ENCODE measurements at regions not wholly inside any gene's neighbourhood (a gene's known extent, or its start where the extent isn't known, plus 50 kb on each side); places are given as distances from the start of the nearest gene placed in this dataset.

DNA sequence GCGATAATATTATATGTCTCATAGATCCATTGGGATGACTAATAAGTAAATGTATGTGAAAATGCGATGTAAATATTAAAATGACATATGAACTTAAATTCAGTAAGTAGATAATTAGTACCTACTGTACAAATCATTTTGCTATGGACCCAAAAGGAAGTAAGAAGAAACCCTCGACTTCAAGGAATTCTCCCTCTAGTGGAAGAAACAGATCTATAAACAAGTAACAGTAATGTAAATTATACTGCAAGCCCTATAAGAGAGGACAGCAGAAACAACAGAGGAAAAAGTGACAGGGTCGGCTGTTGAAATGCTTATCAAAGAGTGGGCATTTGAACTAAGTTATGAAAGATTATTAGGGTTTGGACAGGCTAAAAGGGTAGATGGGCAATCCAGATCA lies 320.3 kb downstream of the DMAC1 start:
- Histone ChIP-seq H3K4me2 (ENCODE audit: low read depth, low read length, poor library complexity, severe bottlenecking) (no peak overlapping the region), H3K9me3 (ENCODE audit: insufficient read depth, low read length) (no peaks in the 10 kb centered on the region), H3K9ac (ENCODE audit: low read length) (no peak overlapping the region), H3K79me2 (ENCODE audit: insufficient read depth, low read length) (no peaks in the 10 kb centered on the region), H2AFZ (ENCODE audit: low read depth, low read length, severe bottlenecking) (no peak overlapping the region), H3K4me3 (ENCODE audit: insufficient read depth, low read length, poor library complexity, severe bottlenecking) (no peak overlapping the region), H4K20me1 (ENCODE audit: low read depth, low read length) (no peaks in the 10 kb centered on the region), H3K9me2 (replicated peaks; ENCODE audit: insufficient read depth, low read length) (no peaks in the 10 kb centered on the region), H3K27ac (ENCODE audit: low read depth, low read length) (no peak overlapping the region), H3K36me3 (ENCODE audit: low read length) (no peaks in the 10 kb centered on the region), H3K27me3 (ENCODE audit: low read length) (no peaks in the 10 kb centered on the region), H3F3A (ENCODE audit: insufficient read depth) (no peaks in the 10 kb centered on the region)
- no peak for TF ChIP-seq EZH2phosphoT487 (conservative IDR thresholded peaks at IDR 0.05; ENCODE audit: low read length)
- TF ChIP-seq, protein P1, sequence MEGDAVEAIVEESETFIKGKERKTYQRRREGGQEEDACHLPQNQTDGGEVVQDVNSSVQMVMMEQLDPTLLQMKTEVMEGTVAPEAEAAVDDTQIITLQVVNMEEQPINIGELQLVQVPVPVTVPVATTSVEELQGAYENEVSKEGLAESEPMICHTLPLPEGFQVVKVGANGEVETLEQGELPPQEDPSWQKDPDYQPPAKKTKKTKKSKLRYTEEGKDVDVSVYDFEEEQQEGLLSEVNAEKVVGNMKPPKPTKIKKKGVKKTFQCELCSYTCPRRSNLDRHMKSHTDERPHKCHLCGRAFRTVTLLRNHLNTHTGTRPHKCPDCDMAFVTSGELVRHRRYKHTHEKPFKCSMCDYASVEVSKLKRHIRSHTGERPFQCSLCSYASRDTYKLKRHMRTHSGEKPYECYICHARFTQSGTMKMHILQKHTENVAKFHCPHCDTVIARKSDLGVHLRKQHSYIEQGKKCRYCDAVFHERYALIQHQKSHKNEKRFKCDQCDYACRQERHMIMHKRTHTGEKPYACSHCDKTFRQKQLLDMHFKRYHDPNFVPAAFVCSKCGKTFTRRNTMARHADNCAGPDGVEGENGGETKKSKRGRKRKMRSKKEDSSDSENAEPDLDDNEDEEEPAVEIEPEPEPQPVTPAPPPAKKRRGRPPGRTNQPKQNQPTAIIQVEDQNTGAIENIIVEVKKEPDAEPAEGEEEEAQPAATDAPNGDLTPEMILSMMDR (IDR thresholded peaks at IDR 0.05; ENCODE audit: insufficient read depth, low read length, poor library complexity, severe bottlenecking): no peak

DNA sequence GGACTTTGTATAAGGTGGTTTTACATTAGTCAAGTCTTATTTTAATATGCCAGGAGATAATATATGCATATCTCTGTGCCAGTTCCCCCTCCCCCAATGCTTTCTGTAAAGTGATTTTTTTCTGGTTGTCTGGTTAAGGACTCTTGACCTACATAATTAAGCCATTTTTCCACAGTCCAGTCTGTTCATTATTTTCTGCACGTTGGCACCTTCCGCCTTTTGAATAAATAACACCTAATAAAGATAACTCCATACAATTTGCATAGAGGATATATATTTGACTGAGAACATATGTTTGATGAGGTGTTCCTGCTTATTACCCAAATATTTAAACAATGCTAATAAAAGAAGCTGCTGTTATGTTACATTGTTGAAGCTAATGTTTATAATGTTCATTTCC lies 320.9 kb downstream of the DMAC1 start:
- Histone ChIP-seq H3K4me2 (ENCODE audit: low read depth, low read length, poor library complexity, severe bottlenecking) (no peak overlapping the region), H3K79me2 (ENCODE audit: insufficient read depth, low read length) (no peaks in the 10 kb centered on the region), H3K9me3 (ENCODE audit: insufficient read depth, low read length) (no peaks in the 10 kb centered on the region), H4K20me1 (ENCODE audit: low read depth, low read length) (no peaks in the 10 kb centered on the region), H3K4me3 (ENCODE audit: insufficient read depth, low read length, poor library complexity, severe bottlenecking) (no peak overlapping the region), H3K9ac (ENCODE audit: low read length) (no peak overlapping the region), H3K27me3 (ENCODE audit: low read length) (no peaks in the 10 kb centered on the region), H2AFZ (ENCODE audit: low read depth, low read length, severe bottlenecking) (no peak overlapping the region), H3K9me2 (replicated peaks; ENCODE audit: insufficient read depth, low read length) (no peaks in the 10 kb centered on the region), H3K36me3 (ENCODE audit: low read length) (no peaks in the 10 kb centered on the region), H3K27ac (ENCODE audit: low read depth, low read length) (no peak overlapping the region), H3F3A (ENCODE audit: insufficient read depth) (no peaks in the 10 kb centered on the region)
- TF ChIP-seq, protein P1 (IDR thresholded peaks at IDR 0.05; ENCODE audit: insufficient read depth, low read length, poor library complexity, severe bottlenecking): no peak
- no peak for TF ChIP-seq EZH2phosphoT487 (conservative IDR thresholded peaks at IDR 0.05; ENCODE audit: low read length)

DNA sequence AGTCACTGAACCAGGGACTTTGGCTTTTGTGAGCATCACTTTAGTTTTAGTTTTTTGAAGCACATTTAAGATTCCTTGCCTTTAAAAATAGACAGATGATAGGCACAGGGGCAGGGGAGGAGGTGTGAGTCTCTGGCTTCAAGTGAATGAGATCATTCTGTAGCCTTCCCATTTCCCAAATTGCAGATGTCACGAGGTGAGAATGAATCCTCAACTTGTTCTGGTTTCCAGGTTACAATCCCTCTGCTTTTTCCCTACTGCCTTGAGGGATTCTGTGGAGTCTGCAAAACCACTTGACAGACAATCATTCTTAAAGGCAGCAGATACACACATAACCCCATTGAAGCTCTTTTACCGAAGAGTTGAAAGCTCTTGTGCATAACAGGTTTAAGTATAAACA lies 332.4 kb downstream of the DMAC1 start:
- H3K27ac ChIP-seq (ENCODE audit: low read depth, low read length): no peak overlapping the region
- H3K9me3 ChIP-seq (ENCODE audit: insufficient read depth, low read length): no peaks in the 10 kb centered on the region
- H3K4me3 ChIP-seq (ENCODE audit: insufficient read depth, low read length, poor library complexity, severe bottlenecking): no peak overlapping the region
- no peaks in the 10 kb centered on the region for H3F3A ChIP-seq (ENCODE audit: insufficient read depth)
- H3K27me3 ChIP-seq (ENCODE audit: low read length): no peaks in the 10 kb centered on the region
- no peak for TF ChIP-seq EZH2phosphoT487 (conservative IDR thresholded peaks at IDR 0.05; ENCODE audit: low read length)
- TF ChIP-seq, protein P1 (IDR thresholded peaks at IDR 0.05; ENCODE audit: insufficient read depth, low read length, poor library complexity, severe bottlenecking): no peak
- no peaks in the 10 kb centered on the region for H4K20me1 ChIP-seq (ENCODE audit: low read depth, low read length)
- no peaks in the 10 kb centered on the region; the same call in 1 of the 2 replicates for H3K9me2 ChIP-seq (replicated peaks; ENCODE audit: insufficient read depth, low read length)
- no peaks in the 10 kb centered on the region for H3K36me3 ChIP-seq (ENCODE audit: low read length)
- no peaks in the 10 kb centered on the region for H3K79me2 ChIP-seq (ENCODE audit: insufficient read depth, low read length)
- no peak overlapping the region for H3K9ac ChIP-seq (ENCODE audit: low read length)
- no peak overlapping the region for H3K4me2 ChIP-seq (ENCODE audit: low read depth, low read length, poor library complexity, severe bottlenecking)
- no peak overlapping the region for H2AFZ ChIP-seq (ENCODE audit: low read depth, low read length, severe bottlenecking)

Data from SU-DHL-6 (cell line).